ENCODE measurements at regions not wholly inside any gene's neighbourhood (a gene's known extent, or its start where the extent isn't known, plus 50 kb on each side); places are given as distances from the start of the nearest gene placed in this dataset.
"Not testable (repeated sequence)": the region's sequence is repeated elsewhere in the genome, so short reads cannot be mapped to it uniquely, and the experiment has no call there.

DNA sequence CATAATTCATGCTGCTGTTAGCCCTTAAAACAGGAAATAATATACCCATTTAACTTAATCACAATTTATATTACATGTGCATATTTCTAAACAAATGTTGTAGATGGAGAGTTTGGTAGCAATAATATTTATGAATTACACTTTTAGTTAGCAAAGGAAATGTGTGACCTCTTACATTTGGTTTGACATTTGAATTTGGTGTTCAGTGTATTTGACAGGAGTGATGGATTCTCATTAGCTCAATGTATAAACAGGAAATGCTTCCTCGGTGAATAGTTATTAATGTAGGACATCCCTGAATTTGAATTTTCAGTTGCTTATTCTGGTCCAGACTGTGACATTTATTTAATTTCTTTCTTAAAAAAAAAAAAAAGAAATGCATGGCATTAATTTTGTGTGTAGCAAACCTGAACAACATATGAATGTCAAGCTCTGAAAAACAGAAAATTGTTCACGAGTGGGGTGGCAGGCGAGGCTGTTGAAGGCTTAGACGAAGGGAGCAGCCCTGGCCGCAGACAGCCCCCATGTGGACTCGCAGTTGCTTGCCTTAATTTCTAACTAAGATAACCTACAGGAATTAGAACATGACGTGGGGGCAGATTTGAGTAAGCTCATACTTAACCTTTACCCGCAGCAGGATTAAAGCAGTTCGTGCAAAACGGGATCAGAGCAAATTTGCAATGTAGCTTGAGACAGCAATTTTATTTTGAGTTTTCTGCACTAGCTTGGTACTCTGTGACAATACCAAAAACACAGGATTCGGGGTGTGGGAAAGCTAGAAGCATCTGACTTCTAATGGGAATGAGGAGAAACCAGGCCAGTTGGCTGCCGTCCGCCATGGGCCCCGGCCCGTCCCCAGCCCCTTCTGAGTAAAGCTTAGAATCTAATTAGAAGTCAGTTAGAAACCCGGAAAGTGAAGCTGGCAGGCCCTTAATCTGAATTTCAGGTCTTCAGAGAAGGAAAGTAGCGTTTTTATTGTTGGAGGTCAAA is 134.3 kb downstream of the MACROH2A1 start:
- TF ChIP-seq CTCF (IDR thresholded peaks at IDR 0.05; ENCODE audit: borderline replicate concordance): no peak
- H3K27ac ChIP-seq (replicated peaks): no peak overlapping the region
- intact Hi-C loops (cut with micrococcal nuclease): no loop called here
- no peaks in the 10 kb centered on the region for H3K4me1 ChIP-seq
- peaks cover 3% of the 10 kb centered on the region for H3K9me3 ChIP-seq (replicated peaks)
- H3K36me3 ChIP-seq: no peaks in the 10 kb centered on the region
- peaks cover 18% of the 10 kb centered on the region for H3K27me3 ChIP-seq (ENCODE audit: low read depth)
- DNase-seq: no peak
- no peak overlapping the region for H3K4me3 ChIP-seq

DNA sequence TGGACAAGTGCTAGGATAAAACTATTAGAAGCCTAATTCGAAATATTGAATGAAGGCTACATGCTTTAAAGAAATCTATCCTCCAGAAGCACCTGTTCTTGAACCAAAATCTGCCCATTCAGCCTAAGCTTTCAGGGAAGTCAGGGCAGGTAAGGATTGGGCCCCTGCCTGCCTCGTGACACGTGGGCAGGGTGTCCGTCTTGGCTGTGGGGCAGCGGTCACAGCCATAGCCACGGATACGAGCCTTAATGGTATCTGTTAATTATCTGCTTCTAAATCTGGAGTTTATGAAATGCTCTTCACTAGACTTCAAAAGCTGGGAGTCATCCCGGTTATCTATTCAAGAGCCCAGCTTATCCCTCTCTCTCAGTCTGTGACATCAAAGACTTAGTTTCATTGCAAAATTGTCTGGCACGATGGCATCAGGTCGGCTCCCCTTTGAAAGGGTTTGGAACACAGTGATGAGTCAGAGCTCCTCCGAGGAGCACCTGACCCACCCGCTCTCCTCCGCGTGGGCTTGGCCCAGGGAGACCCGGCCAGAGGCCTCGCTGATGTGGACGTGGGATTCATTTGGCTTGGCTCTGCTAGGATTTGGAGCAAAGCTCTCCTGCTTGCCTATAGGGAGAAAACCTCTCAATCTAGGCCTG is 135.9 kb downstream of the MACROH2A1 start:
- Histone ChIP-seq H3K27ac (replicated peaks) (no peak overlapping the region), H3K4me1 (no peaks in the 10 kb centered on the region), H3K27me3 (ENCODE audit: low read depth) (peaks cover 16% of the 10 kb centered on the region), H3K36me3 (no peaks in the 10 kb centered on the region), H3K9me3 (replicated peaks) (peaks cover 13% of the 10 kb centered on the region), H3K4me3 (no peak overlapping the region)
- intact Hi-C loops (cut with micrococcal nuclease): no loop called here
- TF ChIP-seq CTCF (IDR thresholded peaks at IDR 0.05; ENCODE audit: borderline replicate concordance): no peak
- no peak for DNase-seq

DNA sequence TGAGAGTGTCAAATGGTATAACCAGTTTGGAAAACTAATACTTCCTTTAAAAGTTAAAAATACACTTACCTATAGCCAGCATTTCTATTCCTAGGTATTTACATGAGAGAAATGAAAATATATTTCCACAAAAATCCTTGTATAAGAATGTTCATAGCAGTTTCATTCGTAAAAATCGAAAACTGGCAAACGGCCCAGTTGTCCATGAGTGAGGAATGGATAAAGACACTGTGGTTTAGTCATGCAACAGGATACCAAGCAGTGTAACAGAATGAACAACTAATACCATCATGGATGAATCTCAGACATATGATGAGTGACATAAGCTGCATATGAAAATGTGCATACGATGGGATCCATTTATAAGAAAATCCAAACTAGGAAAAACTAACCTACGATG is 136.7 kb downstream of the MACROH2A1 start:
- H3K27ac ChIP-seq (replicated peaks): no peak overlapping the region
- H3K9me3 ChIP-seq (replicated peaks): peaks cover 13% of the 10 kb centered on the region
- no peak for TF ChIP-seq CTCF (IDR thresholded peaks at IDR 0.05; ENCODE audit: borderline replicate concordance)
- H3K4me1 ChIP-seq: no peaks in the 10 kb centered on the region
- no peak for DNase-seq
- no peak overlapping the region for H3K4me3 ChIP-seq
- intact Hi-C loops (cut with micrococcal nuclease): no loop called here
- H3K27me3 ChIP-seq (ENCODE audit: low read depth): peaks cover 14% of the 10 kb centered on the region
- H3K36me3 ChIP-seq: no peaks in the 10 kb centered on the region

DNA sequence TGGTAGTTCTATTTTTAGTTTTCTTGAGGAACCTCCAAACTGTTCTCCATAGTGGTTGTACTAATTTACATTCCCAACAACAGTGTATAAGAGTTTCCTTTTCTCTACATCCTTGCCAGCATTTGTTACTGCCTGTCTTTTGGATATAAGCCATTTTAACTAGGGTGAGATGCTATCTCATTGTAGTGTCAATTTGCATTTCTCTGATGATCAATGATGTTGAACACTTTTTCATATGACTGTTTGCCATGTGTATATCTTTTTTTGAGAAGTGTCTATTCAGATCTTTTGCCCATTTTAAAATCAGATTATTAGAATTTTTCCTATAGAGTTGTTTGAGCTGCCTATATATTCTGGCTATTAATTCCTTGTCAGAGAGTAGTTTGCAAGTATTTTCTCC is 138.9 kb downstream of the MACROH2A1 start:
- H3K4me3 ChIP-seq; H3K27me3 ChIP-seq (ENCODE audit: low read depth); intact Hi-C loops (cut with micrococcal nuclease); DNase-seq; H3K27ac ChIP-seq (replicated peaks); H3K4me1 ChIP-seq; H3K36me3 ChIP-seq: not testable (repeated sequence)
- H3K9me3 ChIP-seq (replicated peaks): peaks cover 13% of the 10 kb centered on the region

DNA sequence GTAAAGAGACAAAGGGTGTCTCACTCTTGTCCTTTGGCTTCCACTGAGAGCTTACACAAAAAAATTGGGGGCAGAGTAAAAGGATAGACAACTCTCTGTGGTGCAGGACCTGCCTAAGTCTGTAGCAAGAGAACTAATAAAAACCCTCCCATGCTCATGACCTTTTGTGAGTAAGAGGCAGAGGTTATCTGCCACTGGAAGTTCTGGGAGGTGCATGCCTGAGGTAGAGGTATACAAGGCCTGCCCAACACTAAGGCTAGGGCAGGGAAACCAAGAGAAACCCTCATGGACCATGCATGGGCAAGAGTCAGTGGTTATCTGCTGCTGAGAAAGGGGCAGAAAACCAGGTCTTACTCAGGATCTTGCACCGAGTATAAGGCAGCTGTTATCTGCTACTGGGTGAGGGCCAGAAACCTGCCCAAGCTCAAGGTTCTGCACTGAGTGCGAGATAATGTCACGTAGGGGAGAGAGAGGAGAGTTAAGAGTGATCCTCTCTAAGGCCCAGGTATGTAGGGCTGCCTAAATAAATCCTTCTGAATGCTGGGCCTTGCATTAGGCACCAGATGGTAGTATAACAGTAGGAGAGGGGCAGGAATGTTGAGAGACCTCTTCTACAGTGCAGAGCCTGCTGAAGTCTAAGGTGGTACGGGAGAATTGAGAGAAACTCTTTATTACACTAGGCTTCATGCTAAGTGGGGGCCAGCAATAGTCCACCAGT is 143.4 kb downstream of the MACROH2A1 start:
- DNase-seq: no peak
- H3K36me3 ChIP-seq: no peaks in the 10 kb centered on the region

More for the DNA sequence above, 143.4 kb downstream of the MACROH2A1 start:
- Histone ChIP-seq H3K4me3 (no peak overlapping the region), H3K9me3 (replicated peaks) (peaks cover 13% of the 10 kb centered on the region), H3K27ac (replicated peaks) (no peak overlapping the region), H3K27me3 (ENCODE audit: low read depth) (no peaks in the 10 kb centered on the region), H3K4me1 (no peaks in the 10 kb centered on the region)
- intact Hi-C loops (cut with micrococcal nuclease): no loop called here
- TF ChIP-seq CTCF (IDR thresholded peaks at IDR 0.05; ENCODE audit: borderline replicate concordance): peak; percentile 19

Data from left ventricle myocardium inferior (tissue), 1 donor.